ENCODE measurements at regions not wholly inside any gene's neighbourhood (a gene's known extent, or its start where the extent isn't known, plus 50 kb on each side); places are given as distances from the start of the nearest gene placed in this dataset.

DNA sequence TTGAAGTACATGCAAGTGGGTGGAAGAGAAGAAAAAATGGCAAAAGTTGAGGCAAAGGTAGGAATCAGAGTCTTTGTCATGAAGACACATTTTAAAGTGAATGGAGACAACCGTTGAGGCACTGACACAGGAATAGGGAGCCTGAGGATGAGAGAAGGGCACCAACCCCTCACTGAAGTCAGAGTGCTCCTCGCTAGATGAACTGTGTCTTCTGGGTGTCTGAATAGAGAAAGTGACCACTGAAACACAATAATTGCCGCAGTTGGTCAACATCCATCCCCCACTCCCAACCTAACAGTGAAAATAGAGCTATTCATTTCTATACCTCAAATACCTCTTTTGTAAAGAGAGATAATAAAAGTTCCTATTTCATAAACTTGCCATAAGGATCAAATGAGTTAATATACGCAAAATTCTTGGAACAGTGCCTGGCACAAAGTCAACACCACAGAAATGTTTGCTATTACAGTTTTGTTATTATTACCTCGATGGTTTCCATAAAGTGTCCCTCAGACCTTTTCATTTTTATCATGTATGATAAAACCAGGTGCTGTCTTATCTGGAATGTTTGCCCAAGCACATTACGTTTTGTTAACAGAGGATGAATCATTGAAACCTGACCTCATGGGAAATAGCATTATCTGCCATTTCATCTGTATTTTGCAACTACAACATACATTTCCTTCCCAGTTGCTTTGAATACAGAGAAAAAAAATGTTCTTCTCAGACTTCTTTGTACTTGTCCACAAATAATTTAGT, 61.8 kb upstream of the SP4 start:
- TF ChIP-seq, protein P1, sequence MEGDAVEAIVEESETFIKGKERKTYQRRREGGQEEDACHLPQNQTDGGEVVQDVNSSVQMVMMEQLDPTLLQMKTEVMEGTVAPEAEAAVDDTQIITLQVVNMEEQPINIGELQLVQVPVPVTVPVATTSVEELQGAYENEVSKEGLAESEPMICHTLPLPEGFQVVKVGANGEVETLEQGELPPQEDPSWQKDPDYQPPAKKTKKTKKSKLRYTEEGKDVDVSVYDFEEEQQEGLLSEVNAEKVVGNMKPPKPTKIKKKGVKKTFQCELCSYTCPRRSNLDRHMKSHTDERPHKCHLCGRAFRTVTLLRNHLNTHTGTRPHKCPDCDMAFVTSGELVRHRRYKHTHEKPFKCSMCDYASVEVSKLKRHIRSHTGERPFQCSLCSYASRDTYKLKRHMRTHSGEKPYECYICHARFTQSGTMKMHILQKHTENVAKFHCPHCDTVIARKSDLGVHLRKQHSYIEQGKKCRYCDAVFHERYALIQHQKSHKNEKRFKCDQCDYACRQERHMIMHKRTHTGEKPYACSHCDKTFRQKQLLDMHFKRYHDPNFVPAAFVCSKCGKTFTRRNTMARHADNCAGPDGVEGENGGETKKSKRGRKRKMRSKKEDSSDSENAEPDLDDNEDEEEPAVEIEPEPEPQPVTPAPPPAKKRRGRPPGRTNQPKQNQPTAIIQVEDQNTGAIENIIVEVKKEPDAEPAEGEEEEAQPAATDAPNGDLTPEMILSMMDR (IDR thresholded peaks at IDR 0.05), result no peak
- intact Hi-C loops (cut with DNase I, micrococcal nuclease), result no loop called here
- ATAC-seq (ENCODE audit: poor library complexity) (no peak), DNase-seq (no peak)
- Histone ChIP-seq H3K36me3 (ENCODE audit: insufficient read depth, low read length) (no peaks in the 10 kb centered on the region), H3K27ac (ENCODE audit: low read depth in 1 of 2, low read length in 2 of 2) (no peak overlapping the region), H3K9me3 (ENCODE audit: control insufficient read depth in 1 of 2, insufficient read depth in 1 of 2, low read length in 2 of 2) (no peaks in the 10 kb centered on the region), H3K27me3 (ENCODE audit: control insufficient read depth in 1 of 2, insufficient read depth in 2 of 2, low read length in 2 of 2) (no peaks in the 10 kb centered on the region), H3K4me3 (ENCODE audit: low read length) (no peak overlapping the region), H3K4me1 (ENCODE audit: insufficient read depth, low read length) (peaks cover 11% of the 10 kb centered on the region)
- Mint-ChIP-seq H3K36me3 (ENCODE audit: low read depth) (no peaks in the 10 kb centered on the region), H3K4me3 (no peak overlapping the region), H3K27me3 (no peaks in the 10 kb centered on the region), H3K27ac (no peak overlapping the region), H3K9me3 (no peaks in the 10 kb centered on the region), H3K4me1 (ENCODE audit: low read depth) (peaks cover 29% of the 10 kb centered on the region)
- CTCF ChIA-PET, result no interaction called here
- POLR2A ChIA-PET, result no interaction called here

DNA sequence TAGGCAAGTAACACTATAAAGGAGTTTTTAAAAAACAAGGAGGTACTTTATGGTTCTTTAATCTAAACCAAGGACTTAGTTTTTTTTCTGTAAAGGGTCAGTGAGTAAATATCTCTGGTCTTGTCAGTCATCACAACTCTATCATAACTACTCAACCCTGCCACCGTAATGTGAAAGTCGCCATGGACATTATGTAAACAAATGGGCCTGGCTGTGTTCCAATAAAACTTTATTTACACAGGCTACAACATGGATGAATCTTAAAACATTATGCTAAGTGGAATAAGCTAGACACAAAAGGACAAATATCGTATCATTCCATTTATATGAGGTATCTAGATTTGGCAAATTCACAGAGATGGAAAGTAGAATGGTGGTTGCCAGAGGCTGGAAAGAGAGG, 60.8 kb upstream of the SP4 start:
- ChIA-PET CTCF (no interaction called here), POLR2A (no interaction called here)
- Histone ChIP-seq H3K4me3 (ENCODE audit: low read length) (no peak overlapping the region), H3K36me3 (ENCODE audit: insufficient read depth, low read length) (no peaks in the 10 kb centered on the region), H3K27me3 (ENCODE audit: control insufficient read depth in 1 of 2, insufficient read depth in 2 of 2, low read length in 2 of 2) (no peaks in the 10 kb centered on the region), H3K4me1 (ENCODE audit: insufficient read depth, low read length) (peaks cover 3% of the 10 kb centered on the region), H3K9me3 (ENCODE audit: control insufficient read depth in 1 of 2, insufficient read depth in 1 of 2, low read length in 2 of 2) (no peaks in the 10 kb centered on the region), H3K27ac (ENCODE audit: low read depth in 1 of 2, low read length in 2 of 2) (no peak overlapping the region)
- no peak overlapping the region for H3K4me3 Mint-ChIP-seq
- no peaks in the 10 kb centered on the region for H3K9me3 Mint-ChIP-seq
- H3K4me1 Mint-ChIP-seq (ENCODE audit: low read depth), result peaks cover 19% of the 10 kb centered on the region
- H3K36me3 Mint-ChIP-seq (ENCODE audit: low read depth), result no peaks in the 10 kb centered on the region
- ATAC-seq (ENCODE audit: poor library complexity) (no peak), DNase-seq (no peak)
- TF ChIP-seq, protein P1 (IDR thresholded peaks at IDR 0.05), result no peak
- H3K27ac Mint-ChIP-seq, result no peak overlapping the region
- intact Hi-C loops (cut with DNase I, micrococcal nuclease), result no loop called here
- no peaks in the 10 kb centered on the region for H3K27me3 Mint-ChIP-seq

DNA sequence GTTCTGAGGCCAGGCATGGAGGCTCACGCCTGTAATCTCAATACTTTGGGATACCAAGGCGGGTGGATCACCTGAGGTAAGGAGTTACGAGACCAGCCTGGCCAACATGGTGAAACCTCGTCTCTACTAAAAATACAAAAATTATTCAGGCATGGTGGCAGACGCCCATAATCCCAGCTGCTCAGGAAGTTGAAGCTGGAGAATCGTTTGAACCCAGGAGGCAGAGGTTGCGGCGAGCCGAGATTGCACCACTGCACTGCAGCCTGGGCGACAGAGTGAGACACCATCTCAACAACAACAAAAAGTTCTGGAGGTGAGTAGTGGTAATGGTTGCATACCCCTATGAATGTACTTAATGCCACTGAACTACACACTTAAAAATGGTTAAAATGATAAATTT, 60.3 kb upstream of the SP4 start:
- H3K4me1 ChIP-seq (ENCODE audit: insufficient read depth, low read length), result peaks cover 3% of the 10 kb centered on the region
- Mint-ChIP-seq H3K9me3 (no peaks in the 10 kb centered on the region), H3K4me3 (no peak overlapping the region), H3K36me3 (ENCODE audit: low read depth) (no peaks in the 10 kb centered on the region), H3K27me3 (no peaks in the 10 kb centered on the region), H3K4me1 (ENCODE audit: low read depth) (peaks cover 18% of the 10 kb centered on the region), H3K27ac (no peak overlapping the region)
- intact Hi-C loops (cut with DNase I, micrococcal nuclease), result no loop called here
- H3K9me3 ChIP-seq (ENCODE audit: control insufficient read depth in 1 of 2, insufficient read depth in 1 of 2, low read length in 2 of 2), result no peaks in the 10 kb centered on the region
- no peak overlapping the region for H3K27ac ChIP-seq (ENCODE audit: low read depth in 1 of 2, low read length in 2 of 2)
- no peaks in the 10 kb centered on the region for H3K27me3 ChIP-seq (ENCODE audit: control insufficient read depth in 1 of 2, insufficient read depth in 2 of 2, low read length in 2 of 2)
- no peaks in the 10 kb centered on the region for H3K36me3 ChIP-seq (ENCODE audit: insufficient read depth, low read length)
- ChIA-PET POLR2A (interaction anchor here (0.9 kb wide), 1 partner anchor 12 kb away, joined by 3 read pairs; no protein-coding TSS in a partner anchor), CTCF (interaction anchor here (1.2 kb wide), 1 partner anchor 12 kb away, joined by 4 read pairs; no protein-coding TSS in a partner anchor)
- TF ChIP-seq, protein P1 (IDR thresholded peaks at IDR 0.05), result no peak
- ATAC-seq (ENCODE audit: poor library complexity), result no peak
- H3K4me3 ChIP-seq (ENCODE audit: low read length), result no peak overlapping the region
- no peak for DNase-seq
